ENCODE measurements at regions not wholly inside any gene's neighbourhood (a gene's known extent, or its start where the extent isn't known, plus 50 kb on each side); places are given as distances from the start of the nearest gene placed in this dataset.

DNA sequence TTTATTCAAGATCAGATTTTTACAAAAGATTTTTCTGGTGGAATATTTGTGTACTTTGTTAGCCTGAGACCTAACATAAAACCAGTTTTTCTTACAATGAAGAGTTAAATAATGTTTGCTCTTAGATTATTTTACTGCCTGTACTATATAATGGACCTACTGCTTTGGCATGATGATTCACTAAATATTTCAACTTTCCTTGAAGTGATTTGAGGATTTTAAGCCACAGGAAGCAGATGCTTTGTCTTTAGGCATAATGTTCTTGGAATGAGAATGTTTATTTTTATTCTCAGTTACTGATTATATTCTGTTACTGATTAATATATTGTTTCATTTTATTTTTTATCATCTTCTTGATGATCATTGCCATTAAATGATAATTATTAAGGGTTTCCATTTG lies 175.3 kb upstream of the LRP1B start:
- TF ChIP-seq, protein P1, sequence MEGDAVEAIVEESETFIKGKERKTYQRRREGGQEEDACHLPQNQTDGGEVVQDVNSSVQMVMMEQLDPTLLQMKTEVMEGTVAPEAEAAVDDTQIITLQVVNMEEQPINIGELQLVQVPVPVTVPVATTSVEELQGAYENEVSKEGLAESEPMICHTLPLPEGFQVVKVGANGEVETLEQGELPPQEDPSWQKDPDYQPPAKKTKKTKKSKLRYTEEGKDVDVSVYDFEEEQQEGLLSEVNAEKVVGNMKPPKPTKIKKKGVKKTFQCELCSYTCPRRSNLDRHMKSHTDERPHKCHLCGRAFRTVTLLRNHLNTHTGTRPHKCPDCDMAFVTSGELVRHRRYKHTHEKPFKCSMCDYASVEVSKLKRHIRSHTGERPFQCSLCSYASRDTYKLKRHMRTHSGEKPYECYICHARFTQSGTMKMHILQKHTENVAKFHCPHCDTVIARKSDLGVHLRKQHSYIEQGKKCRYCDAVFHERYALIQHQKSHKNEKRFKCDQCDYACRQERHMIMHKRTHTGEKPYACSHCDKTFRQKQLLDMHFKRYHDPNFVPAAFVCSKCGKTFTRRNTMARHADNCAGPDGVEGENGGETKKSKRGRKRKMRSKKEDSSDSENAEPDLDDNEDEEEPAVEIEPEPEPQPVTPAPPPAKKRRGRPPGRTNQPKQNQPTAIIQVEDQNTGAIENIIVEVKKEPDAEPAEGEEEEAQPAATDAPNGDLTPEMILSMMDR (IDR thresholded peaks at IDR 0.05; ENCODE audit: low read depth, low read length): no peak
- no peak overlapping the region for H3K4me3 ChIP-seq (replicated peaks in 1 of 2; ENCODE audit: low read depth in 2 of 2, low read length in 2 of 2)
- DNase-seq (ENCODE audit: low read depth in 2 of 2): no peak

- DNase-seq (ENCODE audit: low read depth in 2 of 2): peak in 1 of 2 donors; percentile 2
- TF ChIP-seq, protein P1 (IDR thresholded peaks at IDR 0.05; ENCODE audit: low read depth, low read length): no peak
- no peak overlapping the region for H3K4me3 ChIP-seq (replicated peaks in 1 of 2; ENCODE audit: low read depth in 2 of 2, low read length in 2 of 2)
Observed at GRCh38 chr2:142300517-142300916, 169.7 kb upstream of the LRP1B start.

GRCh38 chr2:142299021-142299420 lies 168.2 kb upstream of the LRP1B start:
- TF ChIP-seq, protein P1 (IDR thresholded peaks at IDR 0.05; ENCODE audit: low read depth, low read length): no peak
- no peak for DNase-seq (ENCODE audit: low read depth in 2 of 2)
- no peak overlapping the region for H3K4me3 ChIP-seq (replicated peaks in 1 of 2; ENCODE audit: low read depth in 2 of 2, low read length in 2 of 2)

- no peak overlapping the region for H3K4me3 ChIP-seq (replicated peaks in 1 of 2; ENCODE audit: low read depth in 2 of 2, low read length in 2 of 2)
- TF ChIP-seq, protein P1 (IDR thresholded peaks at IDR 0.05; ENCODE audit: low read depth, low read length): no peak
- DNase-seq (ENCODE audit: low read depth in 2 of 2): no peak
Observed at GRCh38 chr2:142294225-142294624, 163.4 kb upstream of the LRP1B start.

- DNase-seq (ENCODE audit: low read depth in 2 of 2): no peak
- no peak overlapping the region for H3K4me3 ChIP-seq (replicated peaks in 1 of 2; ENCODE audit: low read depth in 2 of 2, low read length in 2 of 2)
- TF ChIP-seq, protein P1 (IDR thresholded peaks at IDR 0.05; ENCODE audit: low read depth, low read length): no peak
Observed at GRCh38 chr2:142291969-142292368, 161.2 kb upstream of the LRP1B start.

- DNase-seq (ENCODE audit: low read depth in 2 of 2): peak in 1 of 2 donors; percentile 2
- TF ChIP-seq, protein P1 (IDR thresholded peaks at IDR 0.05; ENCODE audit: low read depth, low read length): no peak
- H3K4me3 ChIP-seq (replicated peaks in 1 of 2; ENCODE audit: low read depth in 2 of 2, low read length in 2 of 2): no peak overlapping the region
Observed at GRCh38 chr2:142290931-142291330, 160.1 kb upstream of the LRP1B start.

DNA sequence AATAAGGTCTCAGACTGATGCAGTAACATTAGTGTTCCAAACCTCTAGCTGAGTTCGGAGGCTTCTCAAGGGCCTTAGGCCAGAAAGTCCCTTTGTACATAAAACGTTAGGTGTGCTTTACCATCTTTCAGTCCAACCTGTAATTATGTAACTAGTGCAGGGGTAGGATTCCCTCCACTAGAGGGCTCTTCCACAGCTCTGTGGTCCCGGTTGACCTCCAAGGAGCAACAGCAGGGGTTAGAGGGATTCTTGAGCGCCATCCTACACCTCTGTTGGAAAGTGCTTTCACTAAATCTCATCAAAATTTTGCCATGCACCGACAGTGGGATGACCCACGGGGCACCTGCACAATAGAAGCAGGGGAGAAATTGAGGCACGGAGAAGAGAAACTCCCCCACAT lies 155.8 kb upstream of the LRP1B start:
- DNase-seq (ENCODE audit: low read depth in 2 of 2): no peak
- H3K4me3 ChIP-seq (replicated peaks in 1 of 2; ENCODE audit: low read depth in 2 of 2, low read length in 2 of 2): no peak overlapping the region
- TF ChIP-seq, protein P1 (IDR thresholded peaks at IDR 0.05; ENCODE audit: low read depth, low read length): no peak
